HUES64 (cell line): ENCODE measurements at regions not wholly inside any gene's neighbourhood (a gene's known extent, or its start where the extent isn't known, plus 50 kb on each side); places are given as distances from the start of the nearest gene placed in this dataset.

Experiments
- H3K27ac ChIP-seq: 2 replicates; pipeline ENCODE4 v1.7.0; 2013; ENCODE audit warnings: low read depth, low read length, inconsistent platforms
- H3K27me3 ChIP-seq: 2 replicates; pipeline ENCODE4 v1.6.1; 2013; ENCODE audit warnings: mild to moderate bottlenecking, low read length; ENCODE audit not compliant: insufficient read depth
- H3K36me3 ChIP-seq: 2 replicates; pipeline ENCODE4 v1.6.1; 2013; ENCODE audit warnings: mild to moderate bottlenecking, low read length; ENCODE audit not compliant: insufficient read depth
- H3K4me1 ChIP-seq: 2 replicates; pipeline ENCODE4 v1.6.1; 2013; ENCODE audit warnings: mild to moderate bottlenecking, low read length, moderate library complexity; ENCODE audit not compliant: insufficient read depth
- H3K4me3 ChIP-seq: 2 replicates; pipeline ENCODE4 v1.5.1; 2013; ENCODE audit warnings: mild to moderate bottlenecking, low read length, moderate library complexity
- H3K9ac ChIP-seq: 2 replicates; pipeline ENCODE4 v1.6.1; 2013; ENCODE audit warnings: mild to moderate bottlenecking, low read depth, low read length
- H3K9me3 ChIP-seq: 2 replicates; pipeline ENCODE4 v1.6.1; 2013; ENCODE audit warnings: low read depth, low read length; ENCODE audit not compliant: insufficient read depth
- WGBS: fragments of 150-250, 120-280 bp; methylation state at CpG from one replicate; pipeline ENCODE4 v1.1.7; 2013; ENCODE audit warnings: missing lambda C conversion rate; 5-methylcytosine and 5-hydroxymethylcytosine counted together

- no peak overlapping the region for H3K4me3 ChIP-seq
- peak overlapping the region; percentile 63; the same call in 1 of the 2 replicates for H3K9ac ChIP-seq
Measured at GRCh38 chr6:93784794-93785693, 365.7 kb upstream of the EPHA7 start.

GRCh38 chr6:93779086-93779841, 359.9 kb upstream of the EPHA7 start:
- Histone ChIP-seq H3K9me3 (no peaks in the 10 kb centered on the region), H3K36me3 (no peaks in the 10 kb centered on the region), H3K4me3 (no peak overlapping the region), H3K27me3 (no peaks in the 10 kb centered on the region), H3K9ac (peak overlapping the region; percentile 15; the same call in 1 of the 2 replicates), H3K27ac (peak overlapping the region; percentile 3; the same call in 1 of the 2 replicates), H3K4me1 (peaks cover 34% of the 10 kb centered on the region)
- 75% methylated on average over 12 of the region's 12 CpGs for WGBS

More at GRCh38 chr6:93784794-93785693, 365.7 kb upstream of the EPHA7 start:
- peak overlapping the region; percentile 98 for H3K27ac ChIP-seq
- H3K27me3 ChIP-seq: no peaks in the 10 kb centered on the region
- H3K4me1 ChIP-seq: peaks cover 64% of the 10 kb centered on the region
- WGBS: 65% methylated on average over 8 of the region's 8 CpGs
- no peaks in the 10 kb centered on the region for H3K9me3 ChIP-seq
- no peaks in the 10 kb centered on the region for H3K36me3 ChIP-seq

GRCh38 chr6:93759190-93759589, 339.8 kb upstream of the EPHA7 start:
- H3K36me3 ChIP-seq: no peaks in the 10 kb centered on the region
- no peak overlapping the region for H3K27ac ChIP-seq
- H3K4me1 ChIP-seq: no peaks in the 10 kb centered on the region
- no peaks in the 10 kb centered on the region for H3K9me3 ChIP-seq
- H3K9ac ChIP-seq: no peak overlapping the region
- no peaks in the 10 kb centered on the region for H3K27me3 ChIP-seq
- H3K4me3 ChIP-seq: no peak overlapping the region
- WGBS: 100% methylated on average over 2 of the region's 2 CpGs

- no peak overlapping the region for H3K4me3 ChIP-seq
- H3K27ac ChIP-seq: no peak overlapping the region
- 63% methylated on average over 2 of the region's 2 CpGs for whole genome bisulfite sequencing
- no peak overlapping the region for H3K9ac ChIP-seq
- no peaks in the 10 kb centered on the region for H3K9me3 ChIP-seq
- no peaks in the 10 kb centered on the region for H3K4me1 ChIP-seq
- H3K36me3 ChIP-seq: no peaks in the 10 kb centered on the region
- H3K27me3 ChIP-seq: no peaks in the 10 kb centered on the region
Measured at GRCh38 chr6:93751969-93752368, 332.6 kb upstream of the EPHA7 start.

- Histone ChIP-seq H3K27me3 (no peaks in the 10 kb centered on the region), H3K4me3 (no peak overlapping the region), H3K9me3 (no peaks in the 10 kb centered on the region), H3K4me1 (no peaks in the 10 kb centered on the region), H3K9ac (no peak overlapping the region), H3K36me3 (no peaks in the 10 kb centered on the region), H3K27ac (no peak overlapping the region)
- WGBS: no CpG with 5 or more reads among the region's 2 CpGs
Measured at GRCh38 chr6:93749930-93750329, 330.6 kb upstream of the EPHA7 start.

GRCh38 chr6:93749191-93749590, 329.8 kb upstream of the EPHA7 start:
- no peaks in the 10 kb centered on the region for H3K36me3 ChIP-seq
- H3K4me1 ChIP-seq: no peaks in the 10 kb centered on the region
- no peaks in the 10 kb centered on the region for H3K27me3 ChIP-seq
- H3K9me3 ChIP-seq: no peaks in the 10 kb centered on the region
- H3K27ac ChIP-seq: no peak overlapping the region
- no peak overlapping the region for H3K4me3 ChIP-seq
- no peak overlapping the region for H3K9ac ChIP-seq

- Histone ChIP-seq H3K27ac (no peak overlapping the region), H3K36me3 (no peaks in the 10 kb centered on the region), H3K4me3 (no peak overlapping the region), H3K9ac (no peak overlapping the region), H3K27me3 (no peaks in the 10 kb centered on the region), H3K9me3 (no peaks in the 10 kb centered on the region), H3K4me1 (no peaks in the 10 kb centered on the region)
- WGBS: 97% methylated on average over 2 of the region's 3 CpGs
Measured at GRCh38 chr6:93746892-93747291, 327.5 kb upstream of the EPHA7 start.

- Histone ChIP-seq H3K36me3 (no peaks in the 10 kb centered on the region), H3K27me3 (no peaks in the 10 kb centered on the region), H3K9me3 (no peaks in the 10 kb centered on the region), H3K27ac (no peak overlapping the region), H3K4me1 (no peaks in the 10 kb centered on the region), H3K9ac (no peak overlapping the region), H3K4me3 (no peak overlapping the region)
- WGBS: 100% methylated on average over 1 of the region's 2 CpGs
Measured at GRCh38 chr6:93745306-93745705, 325.9 kb upstream of the EPHA7 start.

- Histone ChIP-seq H3K27me3 (no peaks in the 10 kb centered on the region), H3K4me1 (no peaks in the 10 kb centered on the region), H3K9me3 (no peaks in the 10 kb centered on the region), H3K4me3 (no peak overlapping the region), H3K27ac (no peak overlapping the region), H3K9ac (no peak overlapping the region), H3K36me3 (no peaks in the 10 kb centered on the region)
- 92% methylated on average over 2 of the region's 3 CpGs for WGBS
Measured at GRCh38 chr6:93735099-93735498, 315.7 kb upstream of the EPHA7 start.

GRCh38 chr6:93731306-93731705, 311.9 kb upstream of the EPHA7 start:
- no peaks in the 10 kb centered on the region for H3K36me3 ChIP-seq
- no peaks in the 10 kb centered on the region for H3K27me3 ChIP-seq
- no peak overlapping the region for H3K27ac ChIP-seq
- H3K9me3 ChIP-seq: no peaks in the 10 kb centered on the region
- H3K4me1 ChIP-seq: peaks cover 8% of the 10 kb centered on the region
- WGBS: 90% methylated on average over 1 of the region's 1 CpG
- H3K4me3 ChIP-seq: no peak overlapping the region
- H3K9ac ChIP-seq: no peak overlapping the region

- Histone ChIP-seq H3K4me1 (peaks cover 8% of the 10 kb centered on the region), H3K4me3 (no peak overlapping the region), H3K9me3 (no peaks in the 10 kb centered on the region), H3K9ac (no peak overlapping the region), H3K27me3 (no peaks in the 10 kb centered on the region), H3K36me3 (no peaks in the 10 kb centered on the region), H3K27ac (no peak overlapping the region)
- WGBS: 72% methylated on average over 2 of the region's 2 CpGs
Measured at GRCh38 chr6:93728150-93728549, 308.8 kb upstream of the EPHA7 start.
